HUES48 (cell line): ENCODE measurements at regions not wholly inside any gene's neighbourhood (a gene's known extent, or its start where the extent isn't known, plus 50 kb on each side); places are given as distances from the start of the nearest gene placed in this dataset.

Experiments used
- H3K27ac ChIP-seq: one replicate; pipeline ENCODE4 v1.7.0; 2013; ENCODE audit warnings: low read depth, low read length, inconsistent platforms
- H3K27me3 ChIP-seq: 2 replicates; pipeline ENCODE4 v1.6.1; 2013; ENCODE audit warnings: mild to moderate bottlenecking, low read length; ENCODE audit not compliant: control insufficient read depth, insufficient read depth
- H3K36me3 ChIP-seq: 2 replicates; pipeline ENCODE4 v1.6.1; 2013; ENCODE audit warnings: low read length; ENCODE audit not compliant: control insufficient read depth, insufficient read depth
- H3K4me1 ChIP-seq: 2 replicates; pipeline ENCODE4 v1.6.1; 2013; ENCODE audit warnings: mild to moderate bottlenecking, low read length; ENCODE audit not compliant: control insufficient read depth, insufficient read depth
- H3K4me3 ChIP-seq: 2 replicates; pipeline ENCODE4 v1.5.1; 2013; ENCODE audit warnings: mild to moderate bottlenecking, low read depth, low read length
- H3K9ac ChIP-seq: 2 replicates; pipeline ENCODE4 v1.6.1; 2013; ENCODE audit warnings: mild to moderate bottlenecking, low read depth, low read length, moderate library complexity
- H3K9me3 ChIP-seq: 2 replicates; pipeline ENCODE4 v1.6.1; 2013; ENCODE audit warnings: low read length; ENCODE audit not compliant: control insufficient read depth, insufficient read depth

DNA sequence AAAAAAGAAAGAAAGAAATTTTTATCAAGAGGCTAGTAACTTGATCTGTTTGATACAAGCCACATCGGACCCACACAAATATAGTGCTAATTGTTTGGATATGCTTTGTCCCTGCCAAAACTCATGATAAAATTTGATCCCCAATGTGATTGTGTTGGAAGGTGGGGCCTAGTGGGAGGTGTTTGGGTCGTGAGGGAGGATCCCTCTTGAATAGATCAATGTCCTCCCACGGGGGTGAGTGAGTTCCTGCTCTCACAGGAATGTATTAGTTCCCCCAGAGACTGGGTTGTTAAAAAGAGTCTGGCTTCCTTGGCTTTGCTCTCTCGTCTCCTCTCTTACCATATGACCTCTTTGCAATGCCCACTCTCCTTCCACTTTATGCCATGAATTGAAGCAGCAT, 80.6 kb upstream of the CPLX2 start:
- Histone ChIP-seq H3K4me3 (no peak overlapping the region), H3K36me3 (no peaks in the 10 kb centered on the region), H3K4me1 (no peaks in the 10 kb centered on the region), H3K27me3 (peaks cover 23% of the 10 kb centered on the region), H3K27ac (no peak overlapping the region), H3K9ac (no peak overlapping the region), H3K9me3 (no peaks in the 10 kb centered on the region)

DNA sequence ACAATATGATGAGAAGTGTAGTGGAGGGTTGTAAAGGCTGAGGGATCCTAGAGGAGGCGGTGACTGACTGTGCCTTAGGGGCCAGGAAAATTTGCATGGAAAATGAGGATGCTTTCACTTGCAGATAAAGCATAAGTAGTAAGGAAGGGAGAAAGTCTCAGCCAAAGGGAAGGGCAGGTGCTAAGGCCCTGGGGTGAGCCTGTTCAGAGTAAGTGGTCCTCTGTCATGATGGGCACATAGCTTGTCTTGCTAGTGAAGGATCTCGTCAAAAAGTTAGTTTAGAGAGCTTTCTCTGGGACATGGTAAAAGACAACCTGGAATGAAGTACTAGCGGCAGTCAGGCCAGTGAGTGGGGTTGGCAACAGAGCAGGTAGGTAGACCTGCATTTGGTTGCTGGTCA, 75.4 kb upstream of the CPLX2 start:
- Histone ChIP-seq H3K9ac (no peak overlapping the region), H3K27me3 (peaks cover 36% of the 10 kb centered on the region), H3K9me3 (no peaks in the 10 kb centered on the region), H3K27ac (no peak overlapping the region), H3K4me1 (peaks cover 12% of the 10 kb centered on the region), H3K4me3 (peak overlapping the region; percentile 78), H3K36me3 (no peaks in the 10 kb centered on the region)

DNA sequence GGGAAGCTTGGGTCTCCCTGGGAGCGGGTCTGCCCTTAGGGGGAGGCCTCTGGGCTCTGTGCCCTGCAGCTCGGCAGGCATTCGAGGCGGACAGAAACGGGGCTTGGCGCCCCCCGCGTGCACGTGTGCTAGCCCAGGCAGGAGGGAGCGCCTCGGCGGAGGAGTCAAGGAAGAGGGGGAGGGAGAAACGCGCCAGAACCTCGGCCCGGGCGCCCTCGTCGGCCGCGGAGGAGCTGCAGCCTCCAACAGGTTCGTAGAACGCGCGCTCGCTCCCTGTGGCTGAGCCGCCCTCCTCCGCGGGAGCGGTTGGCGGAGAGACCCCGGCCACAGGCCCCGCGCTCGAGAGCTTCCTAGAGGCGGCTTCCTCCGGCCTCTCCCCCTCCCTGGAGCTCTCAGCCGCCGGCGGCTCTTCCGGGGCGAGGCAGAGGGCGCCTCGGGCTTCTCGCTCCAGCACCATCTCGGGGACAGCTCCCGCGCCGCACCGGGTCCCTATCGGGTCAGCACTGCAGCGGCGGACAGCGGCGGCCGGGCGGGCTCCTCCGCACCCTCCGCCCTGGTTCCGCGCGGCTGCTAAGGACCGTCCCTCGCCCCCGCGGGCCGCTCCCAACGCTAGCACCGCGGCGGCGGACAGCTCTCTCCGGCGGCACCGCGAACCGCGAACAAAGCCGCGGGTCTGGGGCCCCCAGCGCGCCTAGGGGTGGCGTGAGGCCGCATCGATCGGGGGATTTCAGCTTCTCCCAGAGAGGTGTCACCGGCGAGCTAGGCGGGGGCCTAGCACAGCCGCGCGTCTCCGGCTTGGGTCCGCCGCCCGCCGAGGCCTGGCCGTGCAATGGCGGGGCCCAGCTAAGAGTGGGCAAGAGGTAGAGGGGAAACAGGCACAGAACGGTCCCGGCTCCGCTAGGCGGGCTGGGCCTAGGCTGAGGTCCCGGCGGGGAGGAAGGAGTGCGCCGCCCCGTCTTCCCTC, 74.6 kb upstream of the CPLX2 start:
- Histone ChIP-seq H3K27ac (peak overlapping the region; percentile 60), H3K9ac (no peak overlapping the region), H3K4me1 (peaks cover 12% of the 10 kb centered on the region), H3K4me3 (peak overlapping the region; percentile 78), H3K27me3 (peaks cover 36% of the 10 kb centered on the region), H3K36me3 (no peaks in the 10 kb centered on the region), H3K9me3 (no peaks in the 10 kb centered on the region)

DNA sequence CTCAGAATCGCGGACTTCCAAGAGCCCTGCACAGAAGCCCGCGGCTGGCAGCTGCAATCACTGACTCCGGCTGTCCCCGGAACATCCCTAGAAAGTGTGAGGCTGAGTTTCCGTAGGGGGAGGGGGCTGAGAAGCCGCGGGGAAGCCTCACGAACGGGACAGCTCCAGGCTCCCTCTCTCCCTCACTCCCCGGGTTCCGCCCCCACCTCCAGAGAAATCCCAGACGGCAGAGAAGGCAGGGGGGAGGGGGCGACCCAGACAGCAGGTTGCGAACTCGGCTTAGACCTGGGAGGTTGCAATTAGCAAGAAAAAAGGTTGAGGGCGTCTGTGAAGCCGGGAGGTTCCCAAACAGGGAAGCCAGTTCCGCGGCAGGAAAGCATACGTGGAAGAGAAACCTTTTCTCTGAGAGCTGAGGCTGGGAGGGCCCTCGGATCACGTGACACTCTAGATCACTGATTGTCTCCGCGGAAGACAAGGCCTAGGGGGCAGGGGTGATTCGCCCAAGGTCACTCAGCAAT, 73.8 kb upstream of the CPLX2 start:
- Histone ChIP-seq H3K9me3 (no peaks in the 10 kb centered on the region), H3K4me3 (peak overlapping the region; percentile 78), H3K9ac (0 out of 2 replicates have a peak overlapping the region, but pooled peaks have one; percentile 32), H3K4me1 (peaks cover 12% of the 10 kb centered on the region), H3K36me3 (no peaks in the 10 kb centered on the region), H3K27ac (peak overlapping the region; percentile 60), H3K27me3 (peaks cover 36% of the 10 kb centered on the region)

DNA sequence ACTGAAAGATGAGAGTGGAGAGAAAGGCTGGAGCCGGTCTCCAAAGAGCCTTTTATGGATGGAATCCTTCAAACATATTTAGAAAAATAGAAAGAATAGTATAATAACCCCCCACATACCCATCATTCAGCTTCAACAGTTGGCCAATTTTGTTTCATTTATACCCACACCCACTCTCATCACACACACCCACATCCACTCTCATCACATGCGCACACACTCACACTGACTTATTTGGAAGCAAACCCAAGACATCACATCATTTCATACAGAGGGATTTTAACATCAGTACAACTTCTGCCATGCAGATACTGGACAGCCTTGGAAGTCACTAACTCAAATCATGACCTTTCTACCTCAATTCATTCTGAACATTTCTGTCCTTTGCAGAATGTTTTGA, 72.8 kb upstream of the CPLX2 start:
- Histone ChIP-seq H3K27me3 (peaks cover 33% of the 10 kb centered on the region), H3K4me3 (no peak overlapping the region), H3K9ac (no peak overlapping the region), H3K4me1 (peaks cover 12% of the 10 kb centered on the region), H3K27ac (no peak overlapping the region), H3K36me3 (no peaks in the 10 kb centered on the region), H3K9me3 (no peaks in the 10 kb centered on the region)

DNA sequence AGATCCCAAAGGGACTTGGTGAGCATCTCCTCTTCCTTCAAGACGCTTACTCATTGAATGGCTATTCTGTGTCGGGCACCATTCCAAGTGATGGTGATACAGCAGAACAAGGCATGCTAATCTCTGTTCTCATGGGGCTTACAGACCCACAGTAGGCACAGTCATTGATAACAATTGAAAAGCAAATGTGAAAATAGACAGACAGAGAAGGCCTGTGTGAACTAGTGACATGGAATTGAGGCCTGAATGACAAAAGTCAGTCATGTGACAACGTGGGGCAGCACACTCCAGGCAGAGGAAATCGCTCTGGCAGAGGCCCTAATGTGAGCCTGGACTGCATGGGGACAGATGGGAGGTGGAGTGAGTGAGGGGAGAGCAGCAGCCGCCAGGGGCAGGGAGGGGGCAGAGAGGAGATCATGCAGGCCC, 70.7 kb upstream of the CPLX2 start:
- H3K27me3 ChIP-seq = peaks cover 14% of the 10 kb centered on the region
- H3K9me3 ChIP-seq = no peaks in the 10 kb centered on the region
- H3K27ac ChIP-seq = no peak overlapping the region
- H3K9ac ChIP-seq = no peak overlapping the region
- peaks cover 12% of the 10 kb centered on the region for H3K4me1 ChIP-seq
- H3K36me3 ChIP-seq = no peaks in the 10 kb centered on the region
- H3K4me3 ChIP-seq = no peak overlapping the region

DNA sequence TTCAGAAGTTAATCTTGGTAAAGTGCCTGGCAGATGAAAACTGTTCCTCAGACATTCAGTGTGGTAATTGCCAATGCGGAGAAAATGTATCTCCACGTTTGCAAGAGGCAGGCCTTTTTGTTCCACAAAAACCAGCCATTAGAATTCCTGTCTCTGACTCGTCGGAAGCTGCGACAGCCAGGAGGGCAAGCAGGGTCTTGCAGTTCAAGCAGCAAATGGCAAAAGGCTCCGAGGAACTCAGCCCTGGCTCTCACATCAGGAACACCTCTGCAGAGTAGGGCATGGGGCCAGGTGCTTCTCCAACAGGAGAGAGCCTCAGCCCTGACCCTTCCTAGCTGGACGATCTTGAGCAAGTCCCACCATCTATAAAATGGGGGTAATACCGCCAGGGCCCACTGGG, 69.0 kb upstream of the CPLX2 start:
- Histone ChIP-seq H3K27ac (no peak overlapping the region), H3K27me3 (peaks cover 8% of the 10 kb centered on the region; the same call in 1 of the 2 replicates), H3K9me3 (no peaks in the 10 kb centered on the region), H3K4me1 (peaks cover 12% of the 10 kb centered on the region), H3K9ac (no peak overlapping the region), H3K36me3 (no peaks in the 10 kb centered on the region), H3K4me3 (no peak overlapping the region)

DNA sequence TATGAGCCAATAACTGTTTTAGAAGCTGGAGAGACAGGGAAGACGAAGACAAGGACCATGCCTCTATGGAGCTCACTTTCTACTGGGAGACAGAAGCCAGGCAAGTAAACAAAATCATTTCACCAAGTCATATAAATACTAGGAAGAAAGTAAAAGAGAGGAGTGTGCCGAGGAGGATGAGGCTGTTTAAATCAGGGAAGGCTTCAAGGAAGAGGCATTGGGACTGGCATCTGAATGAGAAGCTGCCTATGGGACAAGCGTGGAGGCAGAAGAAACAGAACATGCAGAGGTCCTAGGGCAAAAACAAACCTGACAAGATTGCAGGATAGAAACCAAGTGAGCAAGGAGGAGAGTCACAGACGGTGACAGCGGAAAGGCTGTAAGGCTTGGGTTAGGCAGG, 68.1 kb upstream of the CPLX2 start:
- Histone ChIP-seq H3K9me3 (no peaks in the 10 kb centered on the region), H3K9ac (no peak overlapping the region), H3K4me1 (peaks cover 7% of the 10 kb centered on the region), H3K27ac (no peak overlapping the region), H3K4me3 (no peak overlapping the region), H3K36me3 (no peaks in the 10 kb centered on the region), H3K27me3 (peaks cover 7% of the 10 kb centered on the region; the same call in 1 of the 2 replicates)

DNA sequence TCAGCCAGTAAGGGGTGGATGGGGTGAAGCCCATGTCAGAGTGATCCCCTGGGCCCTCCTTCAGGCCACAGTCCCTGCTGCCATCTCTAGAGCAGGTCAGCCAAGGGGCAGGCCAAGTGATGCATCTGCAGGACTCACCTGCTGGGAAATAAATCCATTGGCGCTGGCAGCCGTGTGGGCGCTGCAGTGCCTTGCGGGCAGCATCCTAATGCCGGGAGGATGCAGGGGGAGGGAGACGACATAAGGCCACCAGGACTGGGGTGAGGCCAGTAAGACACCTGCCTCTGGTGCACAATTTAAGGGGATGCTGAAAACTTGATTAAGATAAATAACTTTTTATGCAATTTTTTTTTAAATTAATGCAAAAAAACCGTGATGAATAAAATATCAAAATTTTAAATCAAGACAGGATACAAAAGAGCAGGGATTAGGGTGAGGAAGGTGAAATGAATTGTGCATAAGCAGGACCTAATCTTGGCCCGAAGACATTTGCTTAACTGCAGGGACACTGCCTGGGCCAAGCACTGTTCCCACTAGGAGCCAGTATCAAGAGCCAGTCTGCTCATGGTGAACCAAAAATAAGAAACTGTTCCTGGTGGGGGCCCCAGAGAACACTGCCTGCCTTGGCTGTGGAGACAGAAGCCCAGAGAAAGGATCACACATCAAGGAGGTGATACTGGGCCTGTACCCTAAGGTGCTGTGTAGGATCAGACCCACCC, 67.5 kb upstream of the CPLX2 start:
- no peak overlapping the region for H3K27ac ChIP-seq
- no peaks in the 10 kb centered on the region for H3K36me3 ChIP-seq
- peaks cover 4% of the 10 kb centered on the region; the same call in 1 of the 2 replicates for H3K4me1 ChIP-seq
- no peak overlapping the region for H3K9ac ChIP-seq
- peaks cover under 1% of the 10 kb centered on the region; the same call in 1 of the 2 replicates for H3K27me3 ChIP-seq
- H3K9me3 ChIP-seq = no peaks in the 10 kb centered on the region
- no peak overlapping the region for H3K4me3 ChIP-seq

DNA sequence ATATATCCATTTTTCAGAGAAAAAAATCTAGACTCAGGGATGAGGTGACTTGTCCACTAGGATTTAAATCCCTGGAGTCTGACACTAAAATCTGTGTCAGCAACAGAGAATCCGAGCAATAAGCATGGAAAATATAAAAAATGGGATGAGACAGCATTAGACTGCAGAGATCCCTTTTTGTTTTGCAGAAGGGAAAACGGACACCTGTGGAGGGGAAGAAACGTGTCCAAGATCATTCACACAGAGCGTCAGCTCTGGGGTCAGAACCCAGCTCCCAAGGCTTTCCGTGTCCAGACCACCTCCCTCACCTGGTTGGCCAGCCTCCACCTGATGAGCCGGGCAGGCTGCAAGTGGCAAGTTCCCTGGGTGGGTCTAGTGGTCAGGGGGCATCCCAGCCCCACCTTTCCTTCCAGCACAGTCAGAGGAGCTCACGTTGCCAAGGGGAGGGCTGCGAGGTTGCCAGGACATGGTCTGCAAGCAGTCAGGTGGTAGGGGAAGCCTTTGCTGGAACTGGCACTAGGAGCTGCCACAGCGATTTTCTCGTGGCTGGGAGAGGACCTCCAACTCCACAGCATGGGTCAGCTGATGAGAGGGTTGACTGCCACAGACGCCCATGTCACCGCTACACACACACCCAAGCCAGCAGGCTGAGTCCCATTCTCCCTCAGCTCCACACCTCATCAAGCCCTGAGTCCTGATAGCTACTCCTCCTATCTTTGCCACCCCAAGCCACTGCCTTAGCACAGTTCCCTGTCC, 65.9 kb upstream of the CPLX2 start:
- Histone ChIP-seq H3K4me3 (no peak overlapping the region), H3K9me3 (no peaks in the 10 kb centered on the region), H3K9ac (no peak overlapping the region), H3K27me3 (no peaks in the 10 kb centered on the region), H3K4me1 (peaks cover 4% of the 10 kb centered on the region; the same call in 1 of the 2 replicates), H3K36me3 (no peaks in the 10 kb centered on the region), H3K27ac (no peak overlapping the region)
